A673 (cell line): ENCODE measurements at regions not wholly inside any gene's neighbourhood (a gene's known extent, or its start where the extent isn't known, plus 50 kb on each side); places are given as distances from the start of the nearest gene placed in this dataset.

Experiments used
- BruUV-seq: library from RNA; stranded (reverse); fragments of 400-500 nt; replicated peaks from 2 replicates; lab custom pipeline; 2021; lab: Mats Ljungman, UMichigan
- CTCF ChIA-PET: fragments of 300-600 bp; sonication (Branson Sonifier 250); formaldehyde crosslinking; loops from one replicate; lab custom pipeline; 2022; ENCODE audit warnings: antibody characterized with exemption; lab: Charles Lee
- POLR2A ChIA-PET: fragments of 300-600 bp; sonication (Branson Sonifier 250); formaldehyde crosslinking; loops from one replicate; lab custom pipeline; 2022; ENCODE audit warnings: antibody characterized with exemption; ENCODE audit not compliant: low non-redundant PET; lab: Charles Lee
- DNase-seq: peaks from one replicate; pipeline ENCODE4 v3.0.0-alpha.2; 2015; ENCODE audit warnings: low spot score
- H3K27ac ChIP-seq: fragments of 200-600 bp; sonication (generic); 2 replicates; pipeline ENCODE4 v1.5.1; 2016; ENCODE audit warnings: mixed run types, low read depth, mild to moderate bottlenecking, mixed read lengths, antibody characterized with exemption, low read length; ENCODE audit not compliant: poor library complexity, severe bottlenecking
- H3K27me3 ChIP-seq: fragments of 200-600 bp; sonication (generic); replicated peaks from 2 replicates; pipeline ENCODE4 v1.6.1; 2017; ENCODE audit warnings: mixed run types, low read depth, mild to moderate bottlenecking, mixed read lengths, antibody characterized with exemption, low read length; ENCODE audit not compliant: insufficient read depth, poor library complexity
- H3K36me3 ChIP-seq: fragments of 200-600 bp; sonication (generic); 2 replicates; pipeline ENCODE4 v1.6.1; 2016; ENCODE audit warnings: mixed run types, mild to moderate bottlenecking, mixed read lengths, antibody characterized with exemption, low read length; ENCODE audit not compliant: insufficient read depth, poor library complexity, severe bottlenecking
- H3K4me1 ChIP-seq: fragments of 200-600 bp; sonication (generic); 2 replicates; pipeline ENCODE4 v1.6.1; 2017; ENCODE audit warnings: mixed run types, mild to moderate bottlenecking, mixed read lengths, antibody characterized with exemption, low read length; ENCODE audit not compliant: insufficient read depth, poor library complexity, severe bottlenecking
- H3K4me3 ChIP-seq: fragments of 200-600 bp; sonication (generic); 2 replicates; pipeline ENCODE4 v1.5.1; 2016; ENCODE audit warnings: low read depth, mixed run types, mild to moderate bottlenecking, mixed read lengths, low read length; ENCODE audit not compliant: poor library complexity, severe bottlenecking
- H3K9me3 ChIP-seq: fragments of 200-600 bp; sonication (generic); 2 replicates; pipeline ENCODE4 v1.6.1; 2016; ENCODE audit warnings: mixed run types, low read depth, mild to moderate bottlenecking, mixed read lengths, antibody characterized with exemption, low read length; ENCODE audit not compliant: poor library complexity, severe bottlenecking
- CTCF ChIP-seq: fragments of 300-800, 200-600 bp; sonication (generic); conservative IDR thresholded peaks from 2 replicates; pipeline ENCODE4 v1.5.1; 2017; ENCODE audit warnings: low read depth, mild to moderate bottlenecking, antibody characterized with exemption, low read length, moderate library complexity, mixed read lengths
- EZH2 ChIP-seq: fragments of 200-600 bp; sonication (generic); IDR thresholded peaks from 2 replicates; pipeline ENCODE4 v1.6.1; 2017; ENCODE audit warnings: borderline replicate concordance, low read depth, mild to moderate bottlenecking, mixed read lengths, antibody characterized with exemption, low read length; ENCODE audit not compliant: poor library complexity, severe bottlenecking
- intact Hi-C: fragments of 100-400 bp; cut with micrococcal nuclease; formaldehyde crosslinking; loops from one replicate; pipeline ENCODE4 v1.10.0; 2022; ENCODE audit not compliant: unreplicated experiment

DNA sequence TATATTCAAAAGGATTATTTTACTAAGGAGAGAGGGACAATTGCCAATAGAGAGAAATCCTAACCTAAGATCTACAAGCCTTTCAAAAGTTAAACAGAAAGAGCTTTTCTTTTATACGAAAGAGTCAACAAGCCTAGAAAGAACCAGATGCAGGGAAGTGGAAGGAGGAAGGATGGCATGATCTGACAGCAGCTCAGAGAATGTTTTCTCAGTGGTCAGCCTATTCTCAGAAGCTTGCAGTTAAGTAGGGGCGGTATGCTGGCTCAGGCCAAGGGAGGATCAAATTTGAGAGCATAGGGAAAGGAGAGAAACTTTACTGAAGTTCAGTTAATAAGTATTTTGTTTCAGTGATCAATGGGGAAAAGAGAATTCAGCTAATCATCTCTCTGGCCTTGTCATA is 88.0 kb upstream of the FTMT start:
- intact Hi-C loops = no loop called here

GRCh38 chr5:121780406-121780805 is 71.3 kb upstream of the FTMT start:
- no peak for DNase-seq
- TF ChIP-seq CTCF = no peak
- TF ChIP-seq EZH2 = no peak
- intact Hi-C loops = no loop called here
- Histone ChIP-seq H3K27ac (no peak overlapping the region), H3K9me3 (no peaks in the 10 kb centered on the region), H3K27me3 (peaks cover 3% of the 10 kb centered on the region), H3K4me3 (no peak overlapping the region), H3K36me3 (no peaks in the 10 kb centered on the region), H3K4me1 (no peaks in the 10 kb centered on the region)
- ChIA-PET CTCF (no interaction called here), POLR2A (no interaction called here)
- no TSS peak for BruUV-seq

More for the DNA sequence above, 88.0 kb upstream of the FTMT start:
- Histone ChIP-seq H3K36me3 (no peaks in the 10 kb centered on the region), H3K27ac (no peak overlapping the region), H3K4me3 (no peak overlapping the region), H3K4me1 (no peaks in the 10 kb centered on the region), H3K27me3 (no peaks in the 10 kb centered on the region), H3K9me3 (no peaks in the 10 kb centered on the region)
- CTCF ChIA-PET = no interaction called here
- no TSS peak for BruUV-seq
- no peak for TF ChIP-seq EZH2
- POLR2A ChIA-PET = no interaction called here
- no peak for DNase-seq

- CTCF ChIA-PET = no interaction called here
- no TSS peak for BruUV-seq
- no peak for DNase-seq
Observed at GRCh38 chr5:121783700-121784099, 68.0 kb upstream of the FTMT start.

More at GRCh38 chr5:121783700-121784099, 68.0 kb upstream of the FTMT start:
- Histone ChIP-seq H3K4me1 (no peaks in the 10 kb centered on the region), H3K27me3 (no peaks in the 10 kb centered on the region), H3K27ac (no peak overlapping the region), H3K9me3 (no peaks in the 10 kb centered on the region), H3K4me3 (no peak overlapping the region), H3K36me3 (no peaks in the 10 kb centered on the region)
- POLR2A ChIA-PET = no interaction called here
- TF ChIP-seq EZH2 (no peak), CTCF (no peak)
- intact Hi-C loops = no loop called here
